Common myeloid progenitor, CD34-positive (primary cell): ENCODE measurements at regions not wholly inside any gene's neighbourhood (a gene's known extent, or its start where the extent isn't known, plus 50 kb on each side); places are given as distances from the start of the nearest gene placed in this dataset.

ENCODE experiments used
- CTCF ChIA-PET: fragments of 350-600 bp; sonication (Branson Sonifier 250); formaldehyde crosslinking; loops from one replicate; lab custom pipeline; 2021; ENCODE audit warnings: antibody characterized with exemption; lab: Charles Lee
- POLR2A ChIA-PET: fragments of 350-600 bp; sonication (Branson Sonifier 250); formaldehyde crosslinking; loops from one replicate; lab custom pipeline; 2021; ENCODE audit warnings: antibody characterized with exemption; lab: Charles Lee
- DNase-seq, 3 donors: peaks; one replicate each; pipeline versions ENCODE4 v3.0.0 to v3.0.0-alpha.2; 2013
- H3K27ac ChIP-seq, 2 experiments: 1 replicate in 1 of 2; 2 replicates in 1 of 2; pipeline ENCODE4 v1.7.0; 2013; ENCODE audit warnings: inconsistent platforms in 2 of 2, low read length in 2 of 2, mild to moderate bottlenecking in 2 of 2, low read depth in 1 of 2, moderate library complexity in 1 of 2; ENCODE audit not compliant: severe bottlenecking in 2 of 2, insufficient read depth in 1 of 2, poor library complexity in 1 of 2
- H3K27me3 ChIP-seq, 5 experiments: replicated peaks in 2 of 5; 1 replicate in 3 of 5; 2 replicates in 2 of 5; pipeline versions ENCODE4 v1.6.1 to v1.7.0; 2013; ENCODE audit warnings: low read length in 4 of 5, mild to moderate bottlenecking in 2 of 5, moderate library complexity in 2 of 5, inconsistent platforms in 1 of 5; ENCODE audit not compliant: insufficient read depth in 5 of 5, control insufficient read depth in 4 of 5
- H3K36me3 ChIP-seq, 4 experiments: 1 replicate in 2 of 4; 2 replicates in 2 of 4; pipeline versions ENCODE4 v1.6.1 to v1.7.0; 2013; ENCODE audit warnings: low read length in 3 of 4, control low read depth in 1 of 4, mild to moderate bottlenecking in 1 of 4; ENCODE audit not compliant: control insufficient read depth in 4 of 4, insufficient read depth in 4 of 4
- H3K4me1 ChIP-seq, 4 experiments: 1 replicate in 3 of 4; 2 replicates in 1 of 4; pipeline versions ENCODE4 v1.6.1 to v1.7.1; 2013; ENCODE audit warnings: low read length in 3 of 4, mild to moderate bottlenecking in 3 of 4, control low read depth in 1 of 4, inconsistent platforms in 1 of 4, moderate library complexity in 1 of 4; ENCODE audit not compliant: control insufficient read depth in 4 of 4, insufficient read depth in 4 of 4; ENCODE audit errors: control extremely low read depth in 1 of 4
- H3K4me3 ChIP-seq, 7 experiments: 1 replicate in 4 of 7; 2 replicates in 3 of 7; pipeline versions ENCODE4 v1.5.1 to v1.7.0; 2013; ENCODE audit warnings: mild to moderate bottlenecking in 7 of 7, low read length in 6 of 7, moderate library complexity in 6 of 7, inconsistent platforms in 2 of 7, low read depth in 2 of 7, control low read depth in 1 of 7; ENCODE audit not compliant: insufficient read depth in 4 of 7, control insufficient read depth in 1 of 7; ENCODE audit errors: extremely low read depth in 1 of 7
- H3K9me3 ChIP-seq, 5 experiments: 1 replicate in 4 of 5; 2 replicates in 1 of 5; pipeline versions ENCODE4 v1.6.1 to v1.7.1; 2013; ENCODE audit warnings: low read length in 4 of 5, mild to moderate bottlenecking in 2 of 5, inconsistent platforms in 1 of 5, low read depth in 1 of 5, moderate library complexity in 1 of 5; ENCODE audit not compliant: control insufficient read depth in 4 of 5, insufficient read depth in 2 of 5; ENCODE audit errors: control extremely low read depth in 1 of 5
- WGBS: methylation state at CpG from one replicate; pipeline ENCODE4 v1.1.5; 2013; ENCODE audit not compliant: insufficient coverage; 5-methylcytosine and 5-hydroxymethylcytosine counted together

GRCh38 chr2:67241453-67241852 is 155.7 kb upstream of the ETAA1 start:
- Histone ChIP-seq H3K9me3 (no peaks in the 10 kb centered on the region), H3K4me1 (no peaks in the 10 kb centered on the region), H3K27me3 (no peaks in the 10 kb centered on the region), H3K27ac (no peak overlapping the region), H3K4me3 (no peak overlapping the region), H3K36me3 (no peaks in the 10 kb centered on the region)
- CTCF ChIA-PET: no interaction called here
- no peak for DNase-seq
- POLR2A ChIA-PET: no interaction called here
- WGBS: 100% methylated on average over 1 of the region's 1 CpG

DNA sequence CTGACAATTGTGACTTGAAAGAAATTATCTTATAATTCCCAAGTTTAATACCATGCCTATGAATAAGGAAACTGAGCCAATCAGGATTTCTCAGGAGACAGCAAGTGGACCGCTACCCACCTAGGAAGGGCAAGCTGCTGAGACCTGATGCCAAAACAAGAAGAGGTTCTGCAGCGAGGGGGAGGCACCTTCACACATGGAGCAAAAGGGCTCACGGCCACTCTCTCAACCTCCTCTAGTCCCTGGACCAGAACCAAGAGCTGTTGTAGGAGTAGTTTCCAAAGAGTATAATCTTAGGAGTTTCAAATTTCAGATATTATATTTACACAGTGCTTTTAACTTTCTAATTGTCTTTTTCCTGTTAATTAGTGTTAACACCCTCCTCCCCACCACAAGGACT is 154.7 kb upstream of the ETAA1 start:
- DNase-seq: no peak
- Histone ChIP-seq H3K4me1 (no peaks in the 10 kb centered on the region), H3K36me3 (no peaks in the 10 kb centered on the region), H3K27me3 (no peaks in the 10 kb centered on the region), H3K9me3 (no peaks in the 10 kb centered on the region), H3K27ac (no peak overlapping the region), H3K4me3 (no peak overlapping the region)
- POLR2A ChIA-PET: no interaction called here
- CTCF ChIA-PET: no interaction called here
- WGBS: 100% methylated on average over 2 of the region's 3 CpGs

GRCh38 chr2:67243919-67244318 is 153.2 kb upstream of the ETAA1 start:
- WGBS: 100% methylated on average over 2 of the region's 2 CpGs
- no peaks in the 10 kb centered on the region for H3K27me3 ChIP-seq
- no peak for DNase-seq
- no peak overlapping the region for H3K4me3 ChIP-seq
- CTCF ChIA-PET: interaction anchor here (0.6 kb wide), 1 partner anchor 1555 kb away, joined by 3 read pairs; no protein-coding TSS in a partner anchor
- no peak overlapping the region for H3K27ac ChIP-seq
- H3K9me3 ChIP-seq: no peaks in the 10 kb centered on the region
- no peaks in the 10 kb centered on the region for H3K36me3 ChIP-seq
- POLR2A ChIA-PET: no interaction called here
- no peaks in the 10 kb centered on the region for H3K4me1 ChIP-seq

- WGBS: 100% methylated on average over 1 of the region's 1 CpG
- no peak for DNase-seq
- no peaks in the 10 kb centered on the region for H3K36me3 ChIP-seq
- H3K4me3 ChIP-seq: no peak overlapping the region
- H3K4me1 ChIP-seq: no peaks in the 10 kb centered on the region
- ChIA-PET CTCF (interaction anchor here (1.0 kb wide), 1 partner anchor 12 kb away, joined by 3 read pairs; no protein-coding TSS in a partner anchor), POLR2A (no interaction called here)
- H3K27ac ChIP-seq: no peak overlapping the region
- H3K27me3 ChIP-seq: no peaks in the 10 kb centered on the region
- no peaks in the 10 kb centered on the region for H3K9me3 ChIP-seq
Measured at GRCh38 chr2:67246791-67247190, 150.3 kb upstream of the ETAA1 start.

- Histone ChIP-seq H3K4me1 (no peaks in the 10 kb centered on the region), H3K36me3 (no peaks in the 10 kb centered on the region), H3K27ac (no peak overlapping the region), H3K27me3 (no peaks in the 10 kb centered on the region), H3K4me3 (no peak overlapping the region), H3K9me3 (no peaks in the 10 kb centered on the region)
- DNase-seq: no peak
- CTCF ChIA-PET: interaction anchor here (0.8 to 0.9 kb wide), 2 partner anchors 14 to 15 kb away, joined by 3 read pairs; no protein-coding TSS in a partner anchor
- POLR2A ChIA-PET: interaction anchor here (0.7 kb wide), 1 partner anchor 424 kb away, joined by 3 read pairs; no protein-coding TSS in a partner anchor
- WGBS: no CpG with 5 or more reads among the region's 3 CpGs
Measured at GRCh38 chr2:67251741-67252140, 145.4 kb upstream of the ETAA1 start.

- Histone ChIP-seq H3K4me3 (no peak overlapping the region), H3K27ac (no peak overlapping the region), H3K36me3 (no peaks in the 10 kb centered on the region), H3K9me3 (no peaks in the 10 kb centered on the region), H3K4me1 (no peaks in the 10 kb centered on the region), H3K27me3 (no peaks in the 10 kb centered on the region)
- peak in 1 of 3 donors; percentile 1 for DNase-seq
- ChIA-PET CTCF (no interaction called here), POLR2A (no interaction called here)
- WGBS: no CpG with 5 or more reads among the region's 2 CpGs
Measured at GRCh38 chr2:67255933-67256615, 141.1 kb upstream of the ETAA1 start.

DNA sequence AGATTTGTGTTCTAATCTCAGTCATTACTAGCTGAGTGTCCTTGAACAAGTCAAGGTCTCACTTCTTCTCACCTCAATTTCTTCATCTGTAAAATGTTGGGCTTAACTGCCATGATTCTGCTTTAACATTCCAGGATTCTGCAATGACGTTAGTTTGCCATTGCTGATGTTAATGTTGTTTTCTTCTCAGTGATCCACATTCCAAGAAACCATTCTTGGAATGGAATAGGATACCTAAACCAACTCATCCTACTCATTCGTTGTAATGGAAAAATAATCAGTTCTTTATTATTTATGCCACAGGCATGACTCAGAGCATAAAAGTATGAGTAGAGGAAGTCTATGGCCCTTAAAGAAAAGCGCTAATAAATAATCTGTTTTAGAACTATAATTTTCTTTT is 140.2 kb upstream of the ETAA1 start:
- Histone ChIP-seq H3K27me3 (no peaks in the 10 kb centered on the region), H3K4me3 (no peak overlapping the region), H3K9me3 (no peaks in the 10 kb centered on the region), H3K36me3 (no peaks in the 10 kb centered on the region), H3K4me1 (no peaks in the 10 kb centered on the region), H3K27ac (no peak overlapping the region)
- ChIA-PET POLR2A (no interaction called here), CTCF (no interaction called here)
- no peak for DNase-seq
- no CpG with 5 or more reads among the region's 3 CpGs for WGBS
